GM12872 (cell line): ENCODE measurements at regions not wholly inside any gene's neighbourhood (a gene's known extent, or its start where the extent isn't known, plus 50 kb on each side); places are given as distances from the start of the nearest gene placed in this dataset.

Experiments
- TF ChIP-seq, protein P1 (sequence below): IDR thresholded peaks from 3 replicates; pipeline ENCODE4 v1.5.1; 2011; ENCODE audit warnings: low read depth, mild to moderate bottlenecking, low read length, moderate library complexity; ENCODE audit not compliant: insufficient read depth

DNA sequence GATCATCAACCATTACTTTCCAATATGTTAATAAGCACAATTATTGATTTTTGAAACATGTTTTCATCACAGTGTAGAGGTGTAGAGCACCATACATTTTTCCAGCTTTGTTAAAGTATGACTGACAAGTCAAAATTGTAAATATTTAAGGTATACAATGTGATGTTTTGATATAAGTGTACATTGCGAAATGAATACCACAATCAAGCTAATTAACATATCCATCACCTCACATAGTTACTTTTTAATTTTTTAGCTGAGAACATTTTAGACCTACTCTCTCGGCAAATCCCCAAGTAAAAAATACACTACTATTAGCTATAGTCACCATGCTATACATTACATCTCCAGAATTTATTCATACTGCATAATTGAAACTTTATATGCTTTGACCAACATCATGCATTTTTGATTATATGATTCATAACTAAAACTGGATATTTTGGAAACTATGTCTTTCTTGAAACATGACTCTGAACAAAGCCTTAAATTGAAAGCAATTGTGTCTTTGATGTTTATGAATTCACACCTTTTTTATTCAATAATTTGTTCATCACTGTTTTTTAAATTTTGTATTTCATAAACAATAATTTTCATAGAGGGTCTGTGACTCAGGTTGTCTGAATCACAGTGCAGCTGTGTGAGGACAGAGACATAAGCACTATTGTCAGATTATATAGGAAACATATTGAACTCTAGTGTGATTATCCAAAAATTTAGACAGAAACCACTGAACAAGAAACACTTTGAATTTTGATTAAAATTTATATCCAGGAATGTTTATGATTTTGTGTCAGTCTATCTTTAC lies 486.1 kb downstream of the SEMA3D start:
- TF ChIP-seq, protein P1, sequence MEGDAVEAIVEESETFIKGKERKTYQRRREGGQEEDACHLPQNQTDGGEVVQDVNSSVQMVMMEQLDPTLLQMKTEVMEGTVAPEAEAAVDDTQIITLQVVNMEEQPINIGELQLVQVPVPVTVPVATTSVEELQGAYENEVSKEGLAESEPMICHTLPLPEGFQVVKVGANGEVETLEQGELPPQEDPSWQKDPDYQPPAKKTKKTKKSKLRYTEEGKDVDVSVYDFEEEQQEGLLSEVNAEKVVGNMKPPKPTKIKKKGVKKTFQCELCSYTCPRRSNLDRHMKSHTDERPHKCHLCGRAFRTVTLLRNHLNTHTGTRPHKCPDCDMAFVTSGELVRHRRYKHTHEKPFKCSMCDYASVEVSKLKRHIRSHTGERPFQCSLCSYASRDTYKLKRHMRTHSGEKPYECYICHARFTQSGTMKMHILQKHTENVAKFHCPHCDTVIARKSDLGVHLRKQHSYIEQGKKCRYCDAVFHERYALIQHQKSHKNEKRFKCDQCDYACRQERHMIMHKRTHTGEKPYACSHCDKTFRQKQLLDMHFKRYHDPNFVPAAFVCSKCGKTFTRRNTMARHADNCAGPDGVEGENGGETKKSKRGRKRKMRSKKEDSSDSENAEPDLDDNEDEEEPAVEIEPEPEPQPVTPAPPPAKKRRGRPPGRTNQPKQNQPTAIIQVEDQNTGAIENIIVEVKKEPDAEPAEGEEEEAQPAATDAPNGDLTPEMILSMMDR: no peak

DNA sequence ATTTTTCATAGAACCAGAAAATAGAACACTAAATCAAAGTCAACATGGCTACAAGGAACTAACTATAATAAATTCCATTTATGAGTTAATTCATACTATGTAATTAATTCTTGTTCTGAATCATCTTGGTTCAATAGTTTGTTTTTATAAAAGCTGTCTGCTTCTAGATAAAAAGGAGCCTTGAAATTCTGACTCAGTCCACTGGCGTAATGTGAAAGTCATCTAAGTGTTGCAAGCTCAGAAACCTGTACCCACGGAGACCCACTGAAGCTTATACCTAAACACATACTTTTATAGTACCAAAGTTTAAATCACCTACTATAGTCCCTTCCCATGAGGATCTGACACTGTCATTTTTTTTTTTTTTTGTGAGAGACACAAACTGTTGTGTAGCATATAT lies 489.4 kb downstream of the SEMA3D start:
- TF ChIP-seq, protein P1: no peak

DNA sequence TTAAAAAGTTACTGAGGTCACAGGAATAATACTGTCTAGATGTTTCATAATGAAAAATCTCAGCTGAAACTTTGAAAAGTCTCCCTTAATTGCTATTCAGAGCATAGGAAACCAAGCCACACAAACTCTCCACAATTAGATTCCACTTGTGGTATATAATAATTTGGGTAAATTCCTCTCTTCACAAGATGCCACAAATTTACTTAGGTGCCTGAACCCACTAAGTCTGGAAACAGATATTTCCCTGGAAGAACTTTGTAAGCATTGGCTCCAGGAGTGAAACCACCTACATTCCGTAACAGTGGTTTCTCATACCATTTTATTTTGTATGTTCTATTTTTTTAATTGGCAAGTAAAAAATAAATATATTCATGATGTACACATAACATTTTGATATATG lies 493.4 kb downstream of the SEMA3D start:
- TF ChIP-seq, protein P1: no peak

DNA sequence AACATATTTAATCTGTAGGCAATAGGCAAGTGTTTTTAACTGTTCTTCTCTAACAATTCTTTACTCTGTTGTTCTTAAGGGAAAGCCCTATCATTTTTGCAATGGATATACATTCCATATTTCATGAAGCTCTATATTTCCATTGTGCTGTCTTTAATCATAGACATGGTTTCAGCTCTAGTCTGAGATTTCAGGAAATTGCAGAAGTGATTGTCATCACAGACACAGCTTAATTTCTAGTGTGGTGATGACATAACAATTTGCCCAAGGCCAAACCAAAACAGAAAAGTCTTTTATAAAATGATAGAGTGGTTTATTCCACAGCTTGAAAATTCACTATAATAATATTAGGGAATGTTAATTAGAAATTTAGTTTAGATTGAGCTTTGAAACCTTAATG lies 494.1 kb upstream of the SEMA3A start:
- TF ChIP-seq, protein P1: no peak

DNA sequence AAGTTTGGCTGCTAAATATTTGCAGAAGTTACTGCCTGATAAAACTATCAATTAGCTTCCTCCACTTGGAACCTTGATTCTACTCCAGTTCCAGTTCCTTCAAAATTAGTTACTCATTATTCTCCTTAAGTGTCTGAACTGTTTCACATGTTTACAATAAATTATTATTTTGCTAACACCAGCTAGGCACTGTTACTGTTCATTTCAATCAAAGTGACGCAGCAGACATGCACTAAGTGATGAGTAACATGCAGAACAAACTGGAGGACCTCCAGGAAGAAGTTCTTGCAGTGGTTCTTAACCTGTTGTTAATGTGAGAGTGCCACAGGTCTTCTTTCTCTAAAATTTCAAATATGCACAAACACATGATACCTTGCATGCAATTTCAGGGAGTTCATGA lies 491.8 kb upstream of the SEMA3A start:
- TF ChIP-seq, protein P1: no peak

DNA sequence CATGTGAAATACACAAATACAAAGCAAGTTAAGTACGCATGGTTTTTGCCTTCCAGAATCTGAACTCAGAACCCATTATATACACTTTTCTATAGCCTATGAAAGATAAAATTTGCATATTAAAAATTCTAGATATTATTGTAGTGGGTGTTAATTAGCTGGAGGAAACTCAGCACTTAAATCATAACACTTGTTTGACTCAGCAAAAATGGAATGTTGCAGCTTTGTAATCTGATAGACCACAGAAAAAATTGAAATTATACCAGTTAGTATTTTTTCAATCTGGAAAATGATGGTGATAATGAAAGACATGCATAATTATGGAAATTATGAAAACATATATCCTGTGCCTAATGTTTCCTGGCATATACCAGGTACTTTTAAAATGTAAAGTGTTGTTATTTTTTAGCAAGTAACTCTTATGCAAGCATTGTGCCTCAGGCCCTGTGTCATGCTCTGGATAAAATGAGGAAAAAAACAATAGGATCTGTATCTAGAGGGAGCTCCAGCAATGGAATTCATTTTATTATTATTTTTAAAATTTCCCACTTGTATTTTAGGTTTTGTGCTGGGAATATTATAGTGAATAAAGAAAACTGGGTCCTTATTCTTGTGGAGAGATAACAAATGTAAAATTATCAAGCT lies 490.4 kb upstream of the SEMA3A start:
- TF ChIP-seq, protein P1: no peak

- TF ChIP-seq, protein P1: no peak
Observed at GRCh38 chr7:84682543-84682942, 488.0 kb upstream of the SEMA3A start.
